NB4 (cell line): ENCODE measurements at regions not wholly inside any gene's neighbourhood (a gene's known extent, or its start where the extent isn't known, plus 50 kb on each side); places are given as distances from the start of the nearest gene placed in this dataset.

Experiments used
- CTCF ChIP-seq: IDR thresholded peaks from one replicate; pipeline ENCODE4 v1.5.1; 2012; ENCODE audit warnings: low read depth, low read length
- MAX ChIP-seq: IDR thresholded peaks from 2 replicates; pipeline ENCODE4 v1.6.1; 2011; ENCODE audit warnings: low read depth, low read length
- MYC ChIP-seq: IDR thresholded peaks from 2 replicates; pipeline ENCODE4 v1.6.1; 2011; ENCODE audit warnings: low read depth, low read length
- POLR2A ChIP-seq: IDR thresholded peaks from 2 replicates; pipeline ENCODE4 v1.6.1; 2011; ENCODE audit warnings: mild to moderate bottlenecking; ENCODE audit not compliant: insufficient read length; ENCODE audit errors: extremely low read depth

- TF ChIP-seq CTCF (no peak), POLR2A (no peak), MAX (no peak), MYC (no peak)
Measured at GRCh38 chr11:42824067-42824466, 487.7 kb upstream of the API5 start.
